RCC 7860 (cell line): ENCODE measurements at regions not wholly inside any gene's neighbourhood (a gene's known extent, or its start where the extent isn't known, plus 50 kb on each side); places are given as distances from the start of the nearest gene placed in this dataset.
A peak's percentile ranks its signal among the peaks of the same experiment; 100 is the strongest.
"Not testable (repeated sequence)": the region's sequence is repeated elsewhere in the genome, so short reads cannot be mapped to it uniquely, and the experiment has no call there.

Experiments used
- DNase-seq: peaks from one replicate; pipeline ENCODE4 v3.0.0-alpha.2; 2015; ENCODE audit warnings: low spot score
- FAIRE-seq: peaks from 2 replicates; lab custom pipeline; 2012; peaks lifted over from hg19 to GRCh38; lab: Jason Lieb, UNC

DNA sequence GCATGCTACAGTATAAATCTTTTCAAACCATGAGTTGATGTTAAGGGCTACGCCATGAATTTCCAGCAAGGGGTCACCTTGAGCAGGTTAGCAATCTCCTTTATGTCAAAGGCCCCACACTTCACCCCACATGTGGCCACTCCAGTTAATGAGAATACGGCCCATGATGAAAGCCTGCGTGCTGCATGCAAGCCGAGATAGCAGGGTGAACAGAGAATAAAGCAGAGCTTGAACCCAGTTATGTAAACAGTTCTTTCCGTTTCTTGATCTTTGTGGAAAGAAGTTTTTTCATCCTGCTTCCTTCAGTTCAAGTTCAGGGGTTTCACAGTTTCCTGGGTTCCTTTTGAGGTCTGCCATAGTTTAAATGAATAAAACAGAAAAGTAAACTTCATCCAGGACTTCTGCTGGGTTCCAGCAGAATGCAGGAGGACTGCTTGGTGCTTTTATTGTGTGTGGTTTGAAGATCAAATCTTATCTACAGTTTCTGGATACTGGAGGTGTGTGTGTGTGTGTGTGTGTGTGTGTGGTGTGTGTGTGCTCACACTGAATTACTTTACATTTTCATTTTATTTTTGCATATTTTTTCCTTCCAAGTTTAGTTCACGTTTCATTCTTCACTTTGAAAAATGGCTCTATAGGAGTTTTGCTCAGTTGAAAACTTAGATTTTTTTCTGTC is 87.1 kb downstream of the HMHB1 start:
- DNase-seq (no peak), FAIRE-seq (no peak)

DNA sequence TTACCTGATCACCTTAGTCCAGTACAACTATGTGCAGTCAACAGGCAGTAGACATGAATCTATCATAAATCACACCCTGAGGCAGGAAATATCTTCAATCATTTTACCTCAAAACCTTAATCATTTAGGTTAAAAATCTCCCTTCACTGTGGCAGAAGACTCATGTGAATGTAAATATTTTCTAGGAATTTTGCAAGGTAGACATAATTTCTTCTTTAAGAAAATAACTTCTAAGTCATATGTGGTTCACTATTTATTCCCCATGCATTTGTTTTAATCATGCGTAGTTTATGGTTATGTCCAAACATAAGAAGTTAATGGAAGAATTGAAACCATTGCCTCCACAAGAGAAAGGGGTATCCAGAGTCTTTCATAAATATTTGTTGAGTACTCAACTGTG is 97.0 kb downstream of the HMHB1 start:
- FAIRE-seq (no peak), DNase-seq (no peak)

DNA sequence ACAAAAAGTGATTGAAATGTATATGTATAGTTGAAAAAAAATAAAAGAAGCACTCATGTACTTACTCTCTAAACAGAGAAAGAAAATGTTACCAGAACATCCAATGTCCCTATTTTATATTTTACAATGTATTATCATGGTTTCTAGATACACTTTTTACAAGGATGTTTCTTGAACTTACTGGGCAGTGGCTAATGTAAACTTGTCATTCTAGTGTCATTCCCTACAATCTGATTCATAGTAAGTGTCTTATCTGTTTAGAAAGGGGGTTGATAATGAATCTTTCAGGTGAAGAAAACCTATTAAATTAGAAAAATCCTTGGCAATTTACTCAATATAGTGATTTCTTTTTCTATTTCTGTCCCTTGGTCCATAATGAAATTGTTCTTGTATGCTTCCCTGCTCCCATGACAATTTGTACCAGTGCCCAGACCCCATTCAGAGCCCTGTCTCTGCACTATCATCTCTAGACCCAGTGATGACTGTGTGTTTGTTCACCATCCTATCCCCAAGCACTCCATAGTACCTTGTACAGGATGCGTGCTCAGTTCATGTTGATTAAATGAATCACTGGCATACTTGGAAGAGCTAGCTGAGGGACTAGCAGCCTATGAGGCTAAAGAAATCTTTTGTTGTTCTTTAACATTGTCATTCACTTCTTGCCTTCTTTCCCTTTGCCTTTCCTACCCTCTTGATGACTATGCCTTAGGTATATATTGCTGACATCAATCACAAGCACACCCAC is 101.2 kb downstream of the HMHB1 start:
- DNase-seq (peak; percentile 90), FAIRE-seq (peak; percentile 78)

DNA sequence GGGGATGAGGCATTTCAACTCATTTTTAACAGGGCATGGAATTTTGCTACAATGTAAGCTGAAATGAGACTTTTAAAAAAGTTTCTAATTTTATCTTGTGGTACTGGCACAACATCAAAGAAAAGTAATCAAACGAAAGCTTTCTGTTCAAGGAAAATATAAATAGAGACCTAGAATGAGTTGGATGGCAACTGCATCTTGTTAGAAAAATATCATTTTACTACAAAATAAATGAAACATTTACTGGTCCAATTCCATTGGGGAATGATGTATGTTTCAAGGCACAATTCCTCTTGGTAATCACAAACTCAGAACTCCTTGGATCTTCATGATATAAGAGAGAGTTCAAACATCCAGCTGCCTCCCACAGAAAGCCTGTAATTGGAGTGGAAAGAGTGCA is 102.8 kb downstream of the HMHB1 start:
- DNase-seq (no peak), FAIRE-seq (no peak)

DNA sequence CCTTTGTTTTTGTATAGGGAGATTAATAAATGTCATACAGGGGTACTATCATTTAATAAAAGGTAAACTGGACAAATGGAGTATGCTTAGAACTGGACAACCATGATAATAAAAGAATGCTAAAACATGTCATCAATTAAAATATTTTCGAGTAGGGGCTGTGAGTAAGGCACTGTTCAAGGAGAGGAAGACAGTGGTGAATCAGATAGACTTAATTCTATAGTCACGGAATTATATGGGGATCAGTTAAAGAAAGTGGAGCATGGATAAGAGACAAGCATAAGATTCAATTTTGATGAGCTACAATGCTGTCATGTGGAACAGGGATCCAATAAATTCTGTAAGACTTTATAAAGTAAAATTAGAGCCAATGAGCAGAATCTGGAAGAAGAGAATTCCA is 104.5 kb downstream of the HMHB1 start:
- FAIRE-seq (no peak), DNase-seq (no peak)

DNA sequence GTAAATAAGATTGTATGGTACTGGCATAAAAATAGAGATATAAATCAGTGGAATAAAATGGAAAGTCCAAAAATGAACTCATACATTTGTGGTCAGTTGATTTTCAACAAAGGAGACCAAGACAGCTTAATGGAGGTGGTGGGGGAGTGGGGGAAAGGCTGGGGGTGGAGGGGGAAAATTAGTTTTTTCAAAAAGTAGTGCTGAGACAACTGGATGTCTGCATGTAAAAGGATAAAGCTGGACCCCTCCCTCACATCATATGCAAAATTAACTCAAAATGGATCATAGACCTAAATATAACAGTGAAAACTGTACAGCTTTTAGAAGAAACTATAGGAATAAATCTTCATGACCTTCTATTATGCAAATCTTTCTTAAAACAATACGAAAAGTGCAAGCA is 107.0 kb downstream of the HMHB1 start:
- FAIRE-seq (no peak), DNase-seq (no peak)

DNA sequence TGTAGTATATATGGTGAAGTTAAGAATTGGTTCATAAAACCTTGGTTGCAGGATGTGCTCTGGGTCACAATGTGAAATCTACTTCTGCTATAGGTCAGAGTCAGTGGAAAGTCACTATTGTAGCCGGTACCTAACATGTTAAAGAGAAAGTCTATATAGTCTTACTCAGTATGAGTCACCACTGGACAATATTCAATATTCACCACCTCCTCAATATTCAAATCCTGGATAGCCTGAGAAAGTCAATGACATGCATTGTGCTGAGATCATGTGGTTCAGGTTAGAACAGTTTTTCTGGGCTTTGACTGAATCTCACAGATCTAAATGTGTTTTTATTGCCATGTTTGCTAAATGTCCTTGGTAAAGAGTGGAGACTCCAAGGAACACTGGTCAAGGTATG is 108.8 kb downstream of the HMHB1 start:
- DNase-seq (peak; percentile 28), FAIRE-seq (peak; percentile 27)

DNA sequence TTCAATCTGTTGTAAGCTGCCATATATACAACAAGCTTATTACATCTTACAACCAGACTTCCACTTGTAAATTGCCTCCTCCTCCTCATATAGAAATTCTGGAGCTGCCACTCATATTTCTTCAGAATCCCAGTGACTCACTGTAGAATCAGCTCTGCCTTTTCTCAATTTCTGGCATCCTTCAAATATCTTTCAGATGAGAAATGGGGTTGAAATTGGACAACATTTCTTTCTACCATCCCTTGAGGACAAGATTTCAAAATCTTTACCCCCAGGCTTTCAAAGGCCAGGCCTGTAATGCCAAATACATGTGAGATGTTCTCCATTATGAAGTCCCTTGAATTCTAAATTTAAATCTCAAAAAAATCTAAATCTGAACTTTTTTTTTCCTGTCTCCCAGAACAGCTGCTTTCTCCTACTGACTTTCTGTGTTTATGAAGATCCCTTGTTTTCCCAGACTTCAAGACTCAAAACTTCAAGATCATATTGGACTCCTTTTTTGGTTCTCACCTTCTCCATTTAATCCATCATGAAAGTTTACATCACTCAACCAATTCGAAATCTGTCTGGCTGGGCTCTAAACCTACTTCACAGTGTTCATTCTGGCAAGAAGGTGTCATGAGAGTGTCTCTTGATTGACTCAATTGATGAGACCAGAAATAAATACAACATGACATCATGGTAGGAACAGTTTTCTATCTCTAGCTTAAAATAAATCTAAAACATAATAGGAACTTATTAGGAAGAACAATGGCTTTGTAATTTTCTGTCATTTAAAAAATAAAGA is 109.8 kb downstream of the HMHB1 start:
- DNase-seq (peak; percentile 72), FAIRE-seq (peak; percentile 86)

DNA sequence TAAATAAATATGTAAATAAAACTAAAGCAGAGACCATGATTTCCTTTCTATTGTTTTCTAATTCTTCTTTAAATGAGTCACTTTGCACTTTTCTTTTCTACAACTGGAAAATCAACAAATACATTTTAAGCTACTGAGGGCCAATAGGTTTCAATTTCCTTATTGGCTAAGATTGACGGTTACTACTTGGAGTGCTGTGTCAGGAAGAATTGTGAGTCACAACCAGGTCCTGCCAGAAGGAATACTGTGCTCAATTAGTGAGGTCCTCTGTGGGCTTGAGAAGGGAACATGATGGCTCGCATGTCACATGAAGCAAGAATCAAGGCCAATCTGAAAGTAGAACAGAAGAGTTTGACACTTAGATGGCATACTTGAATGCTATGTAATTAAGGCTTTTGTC is 110.8 kb downstream of the HMHB1 start:
- peak; percentile 76 for FAIRE-seq
- peak; percentile 62 for DNase-seq

DNA sequence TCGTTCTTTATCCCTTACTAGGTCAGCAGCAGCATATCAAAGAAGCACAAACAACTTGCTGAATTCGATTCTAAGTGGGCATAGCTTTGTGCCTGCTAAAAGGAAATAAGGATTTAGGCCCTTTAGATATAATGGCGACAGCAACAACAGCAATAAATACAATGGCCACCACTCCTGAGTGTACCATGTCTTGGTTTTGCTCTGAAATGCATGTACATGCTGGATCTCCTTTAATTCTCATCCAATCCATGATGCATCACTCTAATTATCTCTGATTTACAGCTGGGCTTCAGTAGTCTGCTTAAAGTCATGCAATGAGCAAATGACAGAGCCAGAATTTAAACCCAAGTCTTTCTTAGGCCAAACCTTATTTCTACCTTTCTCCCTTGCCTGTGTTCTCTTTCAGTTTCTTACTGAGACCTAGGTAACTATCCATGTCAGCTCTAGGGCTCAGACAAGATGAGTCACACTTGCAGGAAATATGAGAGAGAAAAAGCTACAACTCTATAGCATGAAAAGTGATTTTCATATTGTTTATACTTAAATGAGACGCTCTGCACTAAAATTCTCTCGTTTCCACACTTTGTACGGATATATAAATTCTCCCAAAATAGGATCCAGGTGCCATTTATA is 111.8 kb downstream of the HMHB1 start:
- peak; percentile 60 for DNase-seq
- FAIRE-seq, result peak; percentile 87

DNA sequence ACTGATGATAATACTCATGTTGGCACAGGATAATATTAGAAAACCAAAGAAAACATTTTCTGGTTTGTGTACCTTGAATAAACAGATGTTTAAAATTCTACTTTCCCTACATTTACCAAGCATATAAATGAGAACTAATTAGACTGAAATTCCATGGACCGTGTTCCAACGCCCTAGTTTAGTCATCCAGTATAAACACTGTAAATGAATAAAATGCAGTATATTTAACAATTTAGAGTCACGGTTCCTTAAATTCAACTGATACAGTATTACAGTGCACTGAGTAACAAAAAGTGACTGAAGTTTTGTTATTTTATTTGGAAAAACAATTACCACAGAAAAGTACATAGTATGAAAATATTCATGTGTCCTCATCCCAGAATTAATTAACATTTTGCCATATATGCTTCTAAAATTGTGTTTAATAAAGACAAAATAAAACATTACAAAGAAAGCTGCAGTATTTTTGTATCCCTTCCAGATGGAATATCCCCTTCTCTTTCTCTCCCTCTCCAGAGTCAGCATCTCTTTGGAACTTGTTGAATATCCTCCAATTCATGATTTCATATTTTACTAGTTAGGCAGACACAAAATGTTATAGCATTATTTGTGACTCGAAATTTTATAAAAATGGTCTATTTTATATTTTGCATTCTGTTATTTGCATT is 112.5 kb downstream of the HMHB1 start:
- no peak for DNase-seq

DNA sequence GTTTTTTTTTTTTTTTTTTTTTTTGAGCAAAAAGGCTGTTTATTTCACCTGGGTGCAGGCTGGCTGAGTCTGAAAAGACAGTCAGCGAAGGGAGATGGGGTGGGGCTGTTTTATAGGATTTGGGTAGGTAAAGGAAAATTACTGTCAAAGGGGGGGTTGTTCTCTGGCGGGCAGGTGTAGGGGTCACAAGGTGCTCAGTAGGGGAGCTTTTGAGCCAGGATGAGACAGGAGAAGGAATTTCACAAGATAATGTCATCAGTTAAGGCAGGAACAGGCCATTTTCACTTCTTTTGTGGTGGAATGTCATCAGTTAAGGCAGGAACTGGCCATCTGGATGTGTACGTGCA is 113.0 kb downstream of the HMHB1 start:
- FAIRE-seq, DNase-seq: not testable (repeated sequence)

More for the DNA sequence above, 112.5 kb downstream of the HMHB1 start:
- no peak for FAIRE-seq

DNA sequence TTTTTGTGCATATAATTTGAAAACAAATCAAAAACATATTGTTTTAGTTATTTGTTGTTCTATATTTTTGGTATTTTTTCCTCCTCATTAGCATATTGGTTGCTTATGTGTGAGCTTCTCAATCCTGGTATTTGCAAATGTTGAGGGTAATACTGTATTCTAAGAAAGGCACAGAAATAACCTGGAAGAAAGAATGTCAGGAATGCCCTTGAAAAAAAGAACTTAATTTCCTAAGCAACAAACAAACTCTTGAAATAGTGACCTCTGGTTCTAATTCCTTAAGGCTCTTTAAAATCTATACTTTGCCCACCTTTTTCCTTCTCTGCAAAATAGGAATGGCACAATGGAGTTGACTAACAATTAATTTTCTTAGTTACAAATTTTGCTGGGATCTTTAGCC is 117.5 kb downstream of the HMHB1 start:
- DNase-seq, result no peak
- FAIRE-seq, result no peak

DNA sequence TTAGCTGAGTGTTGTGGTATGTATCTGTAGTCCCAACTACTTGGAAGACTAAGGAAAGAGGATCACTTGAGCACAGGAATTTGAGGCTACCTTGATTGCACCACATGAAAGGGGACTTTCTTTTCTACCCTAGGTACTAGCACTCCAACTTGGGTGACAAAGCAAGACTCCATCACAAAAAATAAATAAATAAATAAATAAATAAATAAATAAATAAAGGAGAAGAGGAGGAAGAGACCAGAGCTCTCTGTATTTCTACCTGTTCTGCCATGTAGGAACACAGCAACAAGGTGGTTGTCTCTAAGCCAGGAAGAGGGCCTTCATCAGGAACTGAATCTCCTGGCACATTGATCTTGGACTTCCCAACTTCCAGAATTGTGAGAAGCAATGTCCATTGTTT is 118.6 kb downstream of the HMHB1 start:
- DNase-seq (no peak), FAIRE-seq (no peak)

DNA sequence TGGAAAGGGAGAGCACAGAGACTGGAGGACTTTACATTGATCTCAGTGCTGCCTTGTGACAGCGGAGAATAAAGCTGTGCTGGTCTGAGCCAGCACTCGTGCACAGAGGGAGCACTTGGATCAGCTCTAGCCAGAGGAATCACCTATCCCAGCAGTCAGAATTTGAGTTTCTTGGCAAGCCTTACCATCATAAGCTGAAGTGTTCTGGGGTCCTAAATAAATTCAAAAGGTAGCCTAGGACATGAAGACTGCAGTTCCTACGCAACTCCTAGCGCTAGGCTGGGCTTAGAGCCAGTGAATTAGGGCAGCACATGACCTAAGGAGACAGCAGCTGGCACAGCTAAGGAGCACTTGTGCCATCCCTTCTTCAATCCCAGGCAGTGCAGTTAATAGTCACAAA is 119.5 kb downstream of the HMHB1 start:
- FAIRE-seq, result no peak
- no peak for DNase-seq

DNA sequence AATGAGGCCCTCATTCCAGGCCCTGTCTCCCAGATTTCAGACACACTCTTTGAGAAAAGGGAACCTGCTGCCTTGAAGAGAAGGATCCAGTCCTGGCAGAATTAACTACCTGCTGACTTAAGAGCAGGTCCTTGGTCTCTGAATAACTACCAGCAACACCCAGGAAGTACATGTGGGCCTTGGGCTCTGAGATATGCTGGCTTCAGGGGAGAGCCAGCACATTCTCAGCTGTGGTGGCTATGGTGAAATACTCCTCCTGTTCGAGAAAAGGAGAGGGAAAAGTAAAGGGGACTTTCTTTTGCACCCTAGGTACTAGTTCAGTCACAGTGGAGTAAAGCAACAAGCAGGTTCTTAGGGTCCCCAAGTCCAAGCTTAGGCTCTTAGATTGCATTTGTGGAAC is 120.0 kb downstream of the HMHB1 start:
- FAIRE-seq, result no peak
- no peak for DNase-seq

DNA sequence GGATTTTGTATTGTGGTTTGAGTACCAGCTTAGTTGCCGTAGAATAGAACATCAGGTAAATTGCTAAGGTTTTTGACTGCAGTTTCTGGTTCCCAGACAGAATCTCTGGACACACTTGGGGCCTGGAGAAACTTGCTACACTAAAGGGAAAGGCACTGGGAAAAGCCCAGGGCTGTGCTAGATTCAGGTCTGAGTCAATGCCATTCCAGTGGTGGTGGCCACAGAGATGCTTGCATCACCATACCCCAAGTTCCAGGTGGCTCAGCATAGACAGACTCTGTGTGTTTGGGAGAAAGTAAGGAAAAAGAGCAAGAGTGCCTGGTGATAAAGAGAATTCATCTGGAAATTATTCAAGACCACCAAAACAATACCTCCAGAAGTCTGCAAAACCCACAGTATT is 120.6 kb downstream of the HMHB1 start:
- DNase-seq, result no peak
- no peak for FAIRE-seq

DNA sequence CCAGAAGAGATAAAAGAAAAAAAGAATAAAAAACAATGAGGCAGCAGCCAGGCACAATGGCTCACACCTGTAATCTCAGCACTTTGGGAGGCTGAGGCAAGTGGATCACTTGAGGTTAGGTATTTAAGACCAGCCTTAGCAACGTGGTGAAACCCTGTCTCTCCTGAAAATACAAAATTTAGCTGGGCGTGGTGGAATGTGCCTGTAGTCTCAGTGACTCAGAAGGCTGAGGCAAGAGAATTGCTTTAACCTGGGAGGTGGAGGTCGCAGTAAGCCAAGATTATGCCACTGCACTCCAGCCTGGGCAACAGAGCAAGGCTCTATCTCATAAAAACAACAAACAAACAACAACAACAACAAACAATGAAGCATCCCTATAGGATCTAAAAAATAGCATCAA is 121.5 kb downstream of the HMHB1 start:
- FAIRE-seq, result no peak
- DNase-seq, result no peak

DNA sequence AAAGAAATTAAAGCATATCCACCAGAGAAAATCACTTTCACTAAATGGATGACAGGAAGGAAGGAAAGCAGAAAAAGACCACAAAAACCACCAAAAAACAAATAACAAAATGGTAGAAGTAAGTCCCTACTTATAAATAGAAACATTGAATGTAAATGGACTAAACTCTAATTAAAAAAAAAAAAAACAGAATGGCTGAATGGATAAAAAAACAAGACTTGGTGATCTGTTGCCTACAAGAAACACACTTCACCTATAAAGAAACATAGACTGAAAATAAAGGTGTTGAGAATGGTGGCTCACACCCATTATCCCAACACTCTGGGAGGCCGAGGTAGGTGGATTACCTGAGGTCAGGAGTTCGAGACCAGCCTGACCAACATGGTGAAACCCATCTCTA is 122.9 kb downstream of the HMHB1 start:
- DNase-seq (no peak), FAIRE-seq (no peak)

DNA sequence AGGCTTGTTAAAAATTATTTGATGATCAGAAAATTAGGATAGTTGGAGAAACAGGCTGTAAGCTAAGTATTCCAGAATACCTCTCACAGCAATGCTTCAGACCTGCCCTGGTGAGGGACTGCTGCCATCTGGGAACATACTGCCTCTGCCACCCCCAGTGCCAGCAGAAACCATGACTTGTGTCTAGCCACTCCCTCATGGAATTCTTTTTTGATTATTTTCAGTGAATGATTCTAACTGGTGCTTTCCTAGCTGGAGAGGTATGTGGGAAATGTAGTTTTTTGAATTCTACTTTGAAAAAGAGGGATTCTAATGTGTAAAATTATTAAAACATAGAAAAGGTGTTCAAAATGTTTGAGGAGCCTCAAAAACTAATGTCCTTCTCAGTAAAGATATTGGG is 126.3 kb downstream of the HMHB1 start:
- FAIRE-seq (no peak), DNase-seq (no peak)

DNA sequence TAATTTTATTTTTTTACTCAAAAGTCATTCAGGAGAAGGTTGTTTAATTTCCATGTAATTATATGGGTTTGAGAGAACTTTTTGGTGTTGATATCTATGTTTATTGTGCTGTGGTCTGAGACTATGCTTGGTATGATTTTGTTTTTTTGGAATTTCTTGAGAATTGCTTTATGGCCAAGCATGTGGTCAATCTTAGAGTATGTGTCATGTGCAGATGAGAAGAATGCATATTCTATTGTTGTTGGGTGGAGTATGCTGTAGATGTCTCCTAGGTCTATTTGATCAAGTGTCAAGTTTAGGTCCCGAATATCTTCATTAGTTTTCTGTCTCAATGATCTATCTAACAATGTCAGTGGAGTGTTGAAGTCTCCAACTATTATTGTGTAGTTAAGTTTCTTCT is 134.9 kb downstream of the HMHB1 start:
- FAIRE-seq, result no peak

More for the DNA sequence above, 134.9 kb downstream of the HMHB1 start:
- no peak for DNase-seq
